GM19324 (cell line): ENCODE measurements at regions not wholly inside any gene's neighbourhood (a gene's known extent, or its start where the extent isn't known, plus 50 kb on each side); places are given as distances from the start of the nearest gene placed in this dataset.
"Not testable (repeated sequence)": the region's sequence is repeated elsewhere in the genome, so short reads cannot be mapped to it uniquely, and the experiment has no call there.

Experiments
- ATAC-seq: cut with Tn5 transposase; IDR thresholded peaks from one replicate; pipeline ENCODE4 v1.9.1; 2021; ENCODE audit warnings: mild to moderate bottlenecking, moderate library complexity; ENCODE audit not compliant: unreplicated experiment, low FRiP score

DNA sequence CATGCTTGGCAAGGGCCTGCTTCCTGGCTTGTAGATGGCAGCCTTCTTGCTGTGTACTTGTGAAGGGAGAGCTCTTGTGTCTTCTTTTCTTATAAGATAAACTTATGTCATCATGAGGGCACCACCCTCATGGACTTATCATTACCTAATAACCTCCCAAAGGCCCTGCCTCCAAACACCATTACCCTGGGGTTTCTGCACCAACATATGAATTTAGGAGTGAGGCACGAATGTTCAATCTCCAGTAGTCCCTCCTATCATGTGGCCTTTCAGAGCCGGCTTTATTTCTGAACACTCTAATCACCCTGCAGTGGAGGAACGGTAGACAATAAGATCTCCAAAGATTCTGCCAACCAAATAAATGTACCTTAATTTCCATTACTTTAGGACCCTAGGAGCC, 144.3 kb downstream of the ABCC12 start:
- no peak for ATAC-seq

DNA sequence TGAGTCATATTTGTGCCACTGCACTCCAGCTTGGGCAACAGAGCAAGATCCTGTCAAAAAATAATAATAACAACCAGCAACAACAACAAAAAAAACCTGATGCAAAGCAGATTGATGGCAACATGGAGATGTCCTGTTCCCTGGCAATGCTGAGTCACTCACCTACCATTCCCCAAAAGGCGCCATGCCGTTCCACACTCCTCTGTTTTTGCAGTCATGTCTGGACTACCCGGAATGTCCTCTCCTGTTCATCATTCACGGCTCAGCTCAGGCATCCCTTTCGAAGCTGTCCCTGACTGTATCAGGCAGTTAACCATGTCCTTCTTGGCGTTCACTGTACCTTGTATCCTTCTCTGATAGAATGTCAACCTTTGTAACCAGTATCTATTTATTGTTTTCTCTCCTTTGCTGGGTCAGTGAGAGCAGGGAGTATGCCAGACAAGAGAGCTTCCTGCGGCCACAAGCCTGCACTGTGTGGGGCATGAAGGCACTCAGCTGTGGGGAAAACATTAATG, 147.7 kb downstream of the ABCC12 start:
- no peak for ATAC-seq

GRCh38 chr16:48004141-48004695, 151.6 kb downstream of the ABCC12 start:
- no peak for ATAC-seq

DNA sequence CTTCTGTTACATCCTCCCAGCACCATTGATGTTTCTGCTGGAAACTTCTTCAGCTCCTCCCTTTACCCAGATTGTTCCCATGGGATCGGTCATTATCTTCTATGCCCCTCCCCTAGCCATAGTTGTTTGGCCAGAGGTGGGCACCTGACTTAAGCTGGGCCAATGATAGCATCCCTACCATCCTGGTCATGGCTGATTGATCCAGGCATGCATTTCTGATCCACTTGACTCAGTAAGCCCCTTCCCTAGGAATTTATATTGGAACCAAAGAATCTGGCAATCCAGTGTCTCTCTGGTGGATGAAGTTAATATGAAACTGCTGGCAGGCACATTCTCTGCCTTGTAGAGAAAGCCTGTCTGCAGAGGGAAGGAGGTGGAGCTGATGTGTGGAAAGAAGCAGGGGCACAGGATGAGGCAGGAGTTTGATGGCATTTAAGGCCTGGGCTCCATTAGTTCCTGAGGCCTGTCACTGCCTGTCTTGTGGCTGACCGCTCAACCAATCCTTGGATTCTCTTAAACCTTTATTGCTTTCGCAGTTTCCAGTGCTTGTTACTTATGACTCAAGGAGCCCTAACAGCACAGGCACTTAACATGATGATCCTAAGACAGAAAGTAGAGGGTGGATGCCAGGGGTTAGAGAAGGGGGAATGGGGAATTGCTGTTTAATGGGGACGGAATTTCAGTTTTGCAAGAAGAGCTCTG, 152.4 kb downstream of the ABCC12 start:
- ATAC-seq: no peak

DNA sequence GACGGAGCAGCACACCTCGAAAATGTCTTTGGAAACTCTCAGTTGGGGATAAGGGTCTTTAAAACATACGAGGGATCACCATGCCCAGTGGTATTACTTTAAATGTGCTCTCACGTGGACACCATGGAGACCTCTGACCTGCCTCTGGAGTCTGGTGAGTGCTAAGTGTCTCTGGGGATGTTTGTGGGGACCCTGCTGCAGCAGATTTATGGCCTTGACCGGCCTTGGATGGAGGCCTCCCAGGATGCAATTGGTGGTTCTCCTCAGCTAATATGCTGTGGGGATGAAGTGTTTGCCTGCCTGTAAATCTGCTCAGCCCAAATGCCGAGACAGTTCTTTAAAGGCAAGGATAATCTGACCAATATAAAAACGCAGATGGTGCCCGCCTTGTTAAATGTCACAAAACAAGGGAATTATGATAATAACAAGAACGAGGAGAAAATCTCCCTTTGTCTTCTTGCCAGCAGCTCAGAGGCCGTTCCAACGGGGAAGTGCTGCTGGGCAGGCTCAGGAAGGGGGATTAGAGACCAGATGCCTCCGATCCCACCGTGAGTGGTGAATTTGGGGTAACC, 154.4 kb downstream of the ABCC12 start:
- no peak for ATAC-seq

DNA sequence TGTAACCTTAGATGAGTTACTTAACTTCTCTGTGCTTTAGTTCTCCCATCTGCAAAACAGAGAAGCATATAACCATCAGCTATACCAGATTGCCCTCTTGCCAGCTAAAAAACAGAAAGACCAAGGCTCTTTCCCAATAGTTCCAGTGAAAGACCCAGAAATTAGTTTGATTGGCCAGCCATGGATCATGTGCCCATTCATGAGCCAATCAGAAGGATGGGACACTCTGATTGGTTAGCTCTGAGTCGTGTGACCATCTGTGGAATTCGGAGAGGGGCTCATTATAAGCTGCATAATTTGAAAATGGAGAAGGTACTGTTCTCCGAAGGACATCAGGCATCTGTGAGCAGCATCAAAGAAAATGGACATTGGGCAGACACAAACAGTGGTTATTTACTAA, 155.2 kb downstream of the ABCC12 start:
- ATAC-seq: no peak

DNA sequence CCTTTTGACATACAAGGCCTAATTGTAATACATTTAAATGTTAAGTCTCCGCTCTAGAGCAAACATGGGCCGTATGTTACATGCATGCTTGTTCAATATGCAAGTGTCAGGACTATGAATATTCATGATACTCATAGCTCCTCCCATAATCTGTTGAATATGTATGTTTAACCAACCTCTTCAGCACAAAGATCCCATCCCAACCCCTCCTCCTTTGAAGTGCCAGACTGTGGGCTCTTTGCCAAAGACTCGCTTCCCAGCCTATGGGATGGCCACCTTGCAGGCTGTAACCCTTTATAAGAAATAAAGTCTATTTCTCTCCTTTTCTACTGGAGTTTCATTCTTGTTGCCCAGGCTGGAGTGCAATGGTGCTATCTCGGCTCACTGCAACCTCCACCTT, 156.2 kb downstream of the ABCC12 start:
- no peak for ATAC-seq

DNA sequence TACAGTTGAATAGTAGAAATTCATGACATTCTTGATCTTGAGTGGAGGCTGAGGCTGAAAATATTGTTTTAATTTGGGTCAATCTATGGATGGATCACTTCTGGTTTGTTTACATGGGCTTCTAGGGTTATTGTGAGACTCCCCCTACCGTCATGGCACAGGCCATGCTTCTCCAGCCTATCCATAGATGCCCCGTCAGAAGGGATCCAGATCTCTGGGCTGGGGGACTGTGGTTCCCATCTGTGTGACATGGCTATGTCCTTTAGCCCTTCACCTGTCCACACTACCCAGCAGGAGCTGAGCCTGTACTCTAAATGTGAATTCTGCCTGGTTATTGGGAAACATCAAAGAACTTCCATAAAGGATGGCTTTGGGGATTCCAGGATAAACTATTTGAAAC, 160.4 kb downstream of the ABCC12 start:
- ATAC-seq: no peak

- no peak for ATAC-seq
These were observed 164.3 kb downstream of the ABCC12 start for GRCh38 chr16:47991491-47991890.

GRCh38 chr16:47990676-47991075, 165.1 kb downstream of the ABCC12 start:
- ATAC-seq: no peak

- no peak for ATAC-seq
These were observed 168.7 kb downstream of the ABCC12 start for GRCh38 chr16:47987136-47987535.

GRCh38 chr16:47986031-47986430, 169.8 kb downstream of the ABCC12 start:
- no peak for ATAC-seq

DNA sequence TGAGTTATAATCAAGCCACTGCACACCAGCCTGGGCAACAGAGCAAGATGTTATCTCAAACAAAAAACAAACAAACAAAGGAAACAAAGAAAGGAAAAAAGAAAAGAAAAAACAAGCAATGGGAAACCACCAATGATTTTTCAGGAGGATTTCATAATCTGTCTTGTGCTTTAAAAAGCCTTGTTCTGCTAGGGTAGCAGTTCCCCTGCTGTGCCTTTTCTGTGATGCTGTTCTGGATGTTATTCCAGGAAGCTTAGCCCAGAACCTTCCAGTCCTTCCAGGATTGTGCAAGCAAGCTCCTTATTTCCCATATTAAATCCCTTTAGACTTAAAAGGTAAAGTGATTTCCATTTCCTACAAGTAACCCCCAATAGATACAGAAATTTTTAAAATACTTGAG, 171.1 kb downstream of the ABCC12 start:
- ATAC-seq: no peak

DNA sequence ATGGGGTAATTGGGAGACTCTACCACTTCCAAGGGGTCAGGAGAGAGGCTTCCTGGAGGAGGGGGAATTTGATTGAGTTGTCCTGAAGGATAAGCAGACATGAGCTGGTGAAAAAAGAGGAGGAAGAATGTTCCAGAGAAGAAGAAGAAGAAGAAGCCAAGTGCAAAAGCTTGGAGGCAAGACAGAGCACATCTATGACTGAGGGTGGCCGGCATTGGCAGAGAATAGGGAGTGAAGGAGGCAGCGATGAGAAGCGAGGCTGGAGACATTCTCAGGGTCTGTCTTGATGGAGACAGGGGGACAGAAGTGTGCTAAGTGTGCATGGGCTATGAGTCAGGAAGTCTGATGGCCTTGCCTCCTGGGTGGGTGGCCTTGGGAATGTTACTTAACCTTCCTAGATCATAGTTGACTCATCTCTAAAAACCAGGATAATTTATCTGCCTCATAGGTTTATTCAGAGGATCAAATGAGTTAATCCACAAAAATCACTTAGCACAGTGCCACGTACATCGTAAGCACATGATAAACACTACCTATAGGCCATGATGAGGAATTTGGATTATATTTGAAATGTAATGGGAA, 171.7 kb downstream of the ABCC12 start:
- no peak for ATAC-seq

GRCh38 chr16:47980212-47980611, 175.6 kb downstream of the ABCC12 start:
- ATAC-seq: no peak

DNA sequence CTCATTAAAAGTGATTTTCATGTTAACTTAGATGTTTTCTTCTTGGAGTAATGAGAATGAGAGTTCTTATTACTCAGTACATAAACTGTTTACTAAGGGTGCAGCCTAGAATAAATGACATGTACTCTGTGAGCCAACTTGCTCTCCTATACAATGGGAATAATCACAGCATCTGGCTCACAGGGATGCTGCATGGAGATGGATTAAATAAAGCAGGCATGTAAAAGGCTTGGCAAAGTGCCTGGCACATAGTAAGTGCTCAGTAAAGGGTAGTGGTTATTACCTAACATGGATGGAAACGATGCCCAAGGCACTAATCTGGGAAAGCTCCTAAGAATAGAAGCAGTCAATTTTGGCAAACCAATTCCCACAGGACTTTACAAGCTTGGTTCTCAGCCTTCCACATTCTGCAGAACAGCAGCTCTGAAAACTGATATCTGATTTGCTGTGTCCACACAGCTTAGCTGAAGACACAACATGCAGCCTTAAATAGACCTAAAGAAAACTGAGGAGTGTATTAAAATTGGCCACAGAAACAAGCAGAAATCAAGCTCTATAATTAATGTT, 176.1 kb downstream of the ABCC12 start:
- no peak for ATAC-seq

- ATAC-seq: no peak
These were observed 176.7 kb downstream of the ABCC12 start for GRCh38 chr16:47979164-47979520.

DNA sequence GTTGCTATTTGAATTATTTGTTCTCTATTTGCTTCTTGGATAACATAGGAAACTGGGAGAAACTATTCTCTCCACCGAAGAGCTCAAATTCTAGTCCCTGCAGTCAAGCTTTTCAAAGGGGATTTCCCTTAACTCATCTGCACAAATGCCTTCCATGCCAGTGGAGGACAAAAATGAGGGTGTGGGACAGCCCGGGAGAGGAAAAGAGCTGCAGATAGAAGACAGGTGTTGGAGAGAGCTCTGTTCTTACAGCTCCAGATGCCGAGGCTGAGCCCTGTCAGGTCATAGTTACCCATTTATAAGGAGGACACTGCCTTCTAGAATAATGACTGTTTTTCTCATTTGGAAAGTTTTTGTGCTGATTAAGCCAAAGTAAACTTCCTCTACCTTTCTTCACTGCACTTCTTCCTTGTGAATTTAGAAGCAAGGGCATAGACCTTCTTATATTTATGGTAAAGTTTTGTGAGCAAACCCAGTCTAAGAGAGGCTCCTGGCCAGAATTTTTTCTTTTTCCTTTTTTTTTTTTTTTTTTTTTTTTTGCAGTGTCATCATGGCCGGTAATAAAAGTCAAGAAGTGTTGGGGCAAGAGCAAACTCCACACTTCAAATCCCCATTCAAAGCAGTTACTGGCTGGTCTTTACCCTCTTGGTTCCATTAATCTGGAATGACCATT, 177.2 kb downstream of the ABCC12 start:
- no peak for ATAC-seq

- no peak for ATAC-seq
These were observed 178.0 kb downstream of the ABCC12 start for GRCh38 chr16:47977802-47978201.

DNA sequence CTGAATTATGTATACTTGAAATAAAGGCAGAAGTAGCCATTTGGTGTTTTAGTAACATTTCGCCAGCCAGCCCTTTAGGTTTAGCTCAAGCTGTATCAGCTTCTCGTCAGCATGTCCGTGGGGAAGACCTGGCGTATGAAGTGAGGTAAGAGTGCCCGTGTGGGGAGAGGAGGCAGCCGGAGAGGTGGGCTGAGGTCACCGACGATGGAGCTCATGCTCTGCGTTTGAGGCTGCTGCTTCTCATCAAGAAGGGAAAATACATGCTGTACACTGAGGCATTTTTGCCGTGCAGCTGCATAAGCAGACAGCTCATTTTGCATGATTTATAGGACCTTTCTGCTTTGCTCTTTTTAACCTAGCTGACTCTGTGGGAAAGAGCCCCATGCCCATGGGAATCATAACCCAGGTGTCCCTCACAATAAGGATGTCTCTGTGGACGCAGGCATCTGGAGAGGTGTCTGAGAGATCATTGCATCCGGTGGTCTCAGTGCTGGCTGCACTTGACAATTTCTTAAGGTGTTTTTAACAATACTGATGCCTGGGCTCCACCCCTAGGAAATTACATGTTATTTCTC, 179.1 kb downstream of the ABCC12 start:
- ATAC-seq: no peak

- ATAC-seq: not testable (repeated sequence)
These were observed 180.8 kb downstream of the ABCC12 start for GRCh38 chr16:47974971-47975370.
